Uterus (tissue), 2 donors: ENCODE measurements at regions not wholly inside any gene's neighbourhood (a gene's known extent, or its start where the extent isn't known, plus 50 kb on each side); places are given as distances from the start of the nearest gene placed in this dataset.

Experiments used
- CTCF ChIP-seq, 4 experiments: fragments of 200-600 bp in 2 of 4; fragments of 450-650 bp in 2 of 4; sonication (generic) in 2 of 4; IDR thresholded peaks; one replicate each; pipeline ENCODE4 v1.5.1; 2016 to 2019; ENCODE audit warnings: antibody characterized with exemption in 4 of 4, mild to moderate bottlenecking in 2 of 4, moderate library complexity in 1 of 4
- POLR2A ChIP-seq, 2 donors: fragments of 450-650 bp; IDR thresholded peaks; one replicate each; pipeline ENCODE4 v1.6.1; 2016; ENCODE audit warnings: antibody characterized with exemption in 2 of 2, mild to moderate bottlenecking in 1 of 2, moderate library complexity in 1 of 2

- no peak for TF ChIP-seq CTCF (IDR thresholded peaks at IDR 0.05)
- no peak for TF ChIP-seq POLR2A (IDR thresholded peaks at IDR 0.05)
These were observed 161.6 kb upstream of the IER5L start for GRCh38 chr9:129339539-129340157.
